Mucosa of descending colon (tissue), 3 donors: ENCODE measurements at regions not wholly inside any gene's neighbourhood (a gene's known extent, or its start where the extent isn't known, plus 50 kb on each side); places are given as distances from the start of the nearest gene placed in this dataset.
"Not testable (repeated sequence)": the region's sequence is repeated elsewhere in the genome, so short reads cannot be mapped to it uniquely, and the experiment has no call there.

Experiments used
- ATAC-seq: fragments of 200-7000 bp; cut with Tn5 transposase; one replicate; pipeline ENCODE4 v1.9.1; 2020; ENCODE audit warnings: mild to moderate bottlenecking, moderate library complexity
- DNase-seq, 3 donors: peaks; one replicate each; pipeline ENCODE4 v3.0.0-alpha.2; 2020
- H3K36me3 ChIP-seq: fragments of 200-600 bp; one replicate; pipeline ENCODE4 v1.8.0; 2021; ENCODE audit warnings: low read depth, mild to moderate bottlenecking
- H3K4me1 ChIP-seq: fragments of 200-600 bp; one replicate; pipeline ENCODE4 v1.8.0; 2021; ENCODE audit warnings: low read depth, mild to moderate bottlenecking
- H3K4me3 ChIP-seq: fragments of 200-600 bp; one replicate; pipeline ENCODE4 v1.8.0; 2021; ENCODE audit warnings: mild to moderate bottlenecking
- H3K9me3 ChIP-seq: fragments of 200-600 bp; one replicate; pipeline ENCODE4 v1.8.0; 2021; ENCODE audit warnings: mild to moderate bottlenecking
- intact Hi-C, 2 donors: fragments of 100-400 bp; cut with DNase I in 1 of 2; cut with micrococcal nuclease in 1 of 2; formaldehyde crosslinking; loops; one replicate each; pipeline versions ENCODE4 v1.11.0 to v1.11.1; 2022; cut with DNase I, micrococcal nuclease
- TF ChIP-seq, protein P1 (sequence below): fragments of 200-600 bp; IDR thresholded peaks from one replicate; pipeline ENCODE4 v1.8.0; 2022; ENCODE audit warnings: antibody characterized with exemption, mild to moderate bottlenecking
- donor health status: DM: no; HTN: no; CAD: no; lungs with moderate emphysema.
- donor health status: DM: no; HTN: no; CAD: no.
- donor health status: DM: no; HTN: yes; CAD: no.

- Histone ChIP-seq H3K4me3 (no peak overlapping the region), H3K36me3 (no peaks in the 10 kb centered on the region), H3K4me1 (no peaks in the 10 kb centered on the region), H3K9me3 (no peaks in the 10 kb centered on the region)
- TF ChIP-seq, protein P1, sequence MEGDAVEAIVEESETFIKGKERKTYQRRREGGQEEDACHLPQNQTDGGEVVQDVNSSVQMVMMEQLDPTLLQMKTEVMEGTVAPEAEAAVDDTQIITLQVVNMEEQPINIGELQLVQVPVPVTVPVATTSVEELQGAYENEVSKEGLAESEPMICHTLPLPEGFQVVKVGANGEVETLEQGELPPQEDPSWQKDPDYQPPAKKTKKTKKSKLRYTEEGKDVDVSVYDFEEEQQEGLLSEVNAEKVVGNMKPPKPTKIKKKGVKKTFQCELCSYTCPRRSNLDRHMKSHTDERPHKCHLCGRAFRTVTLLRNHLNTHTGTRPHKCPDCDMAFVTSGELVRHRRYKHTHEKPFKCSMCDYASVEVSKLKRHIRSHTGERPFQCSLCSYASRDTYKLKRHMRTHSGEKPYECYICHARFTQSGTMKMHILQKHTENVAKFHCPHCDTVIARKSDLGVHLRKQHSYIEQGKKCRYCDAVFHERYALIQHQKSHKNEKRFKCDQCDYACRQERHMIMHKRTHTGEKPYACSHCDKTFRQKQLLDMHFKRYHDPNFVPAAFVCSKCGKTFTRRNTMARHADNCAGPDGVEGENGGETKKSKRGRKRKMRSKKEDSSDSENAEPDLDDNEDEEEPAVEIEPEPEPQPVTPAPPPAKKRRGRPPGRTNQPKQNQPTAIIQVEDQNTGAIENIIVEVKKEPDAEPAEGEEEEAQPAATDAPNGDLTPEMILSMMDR, result no peak
- ATAC-seq (no peak), DNase-seq (no peak)
- intact Hi-C loops, result no loop called here
Observed at GRCh38 chr4:158410272-158410671, 111.4 kb upstream of the RXFP1 start.

DNA sequence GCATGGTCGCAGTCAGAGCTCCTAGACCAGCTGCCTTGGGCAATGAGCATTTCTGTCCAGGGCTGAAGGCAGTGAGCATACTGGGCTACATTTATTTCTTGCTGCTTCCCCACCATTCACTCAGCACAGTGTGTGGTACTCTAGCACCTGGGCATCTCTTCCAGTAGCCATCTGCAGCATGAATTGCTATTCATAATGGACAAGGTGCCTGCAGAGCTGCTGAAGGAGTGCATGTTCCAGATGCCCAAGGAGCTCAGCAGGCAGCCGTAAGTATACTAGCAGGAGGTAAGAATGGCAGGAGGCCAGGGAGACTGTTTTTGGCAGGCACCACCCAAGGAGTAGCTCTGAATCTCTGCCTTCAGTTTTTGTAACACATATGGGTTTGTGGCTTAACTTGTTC is 110.4 kb upstream of the RXFP1 start:
- DNase-seq (no peak), ATAC-seq (no peak)
- Histone ChIP-seq H3K4me3 (no peak overlapping the region), H3K4me1 (no peaks in the 10 kb centered on the region), H3K36me3 (no peaks in the 10 kb centered on the region), H3K9me3 (no peaks in the 10 kb centered on the region)
- TF ChIP-seq, protein P1, result no peak
- intact Hi-C loops, result no loop called here

GRCh38 chr4:158418679-158419078 is 103.0 kb upstream of the RXFP1 start:
- H3K4me1 ChIP-seq, H3K36me3 ChIP-seq, DNase-seq, H3K9me3 ChIP-seq, ATAC-seq, intact Hi-C loops, H3K4me3 ChIP-seq: not testable (repeated sequence)

DNA sequence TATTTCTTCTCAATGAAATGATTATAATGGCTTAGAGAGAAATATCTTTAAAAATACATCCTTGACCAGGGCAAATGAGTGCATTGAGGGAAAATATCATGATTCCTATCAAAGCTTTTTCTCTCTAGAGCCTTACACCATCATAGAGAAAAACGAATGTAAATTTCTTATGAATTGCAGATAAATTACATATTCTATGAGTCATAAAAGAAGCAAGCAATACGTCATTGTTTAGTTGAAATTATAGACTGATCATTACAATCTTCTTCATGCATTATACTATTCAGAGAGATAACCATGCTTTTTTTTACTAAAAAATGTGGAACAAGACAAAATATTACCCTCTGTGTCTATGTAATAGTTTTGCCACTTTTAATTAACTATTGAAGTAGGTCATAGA is 100.9 kb upstream of the RXFP1 start:
- Histone ChIP-seq H3K9me3 (no peaks in the 10 kb centered on the region), H3K36me3 (no peaks in the 10 kb centered on the region), H3K4me3 (no peak overlapping the region), H3K4me1 (no peaks in the 10 kb centered on the region)
- ATAC-seq (no peak), DNase-seq (no peak)
- TF ChIP-seq, protein P1, result no peak
- intact Hi-C loops, result no loop called here

GRCh38 chr4:158422546-158422945 is 99.1 kb upstream of the RXFP1 start:
- Histone ChIP-seq H3K9me3 (no peaks in the 10 kb centered on the region), H3K4me1 (no peaks in the 10 kb centered on the region), H3K36me3 (no peaks in the 10 kb centered on the region), H3K4me3 (no peak overlapping the region)
- intact Hi-C loops, result no loop called here
- ATAC-seq, result no peak
- DNase-seq, result no peak
- TF ChIP-seq, protein P1, result no peak

DNA sequence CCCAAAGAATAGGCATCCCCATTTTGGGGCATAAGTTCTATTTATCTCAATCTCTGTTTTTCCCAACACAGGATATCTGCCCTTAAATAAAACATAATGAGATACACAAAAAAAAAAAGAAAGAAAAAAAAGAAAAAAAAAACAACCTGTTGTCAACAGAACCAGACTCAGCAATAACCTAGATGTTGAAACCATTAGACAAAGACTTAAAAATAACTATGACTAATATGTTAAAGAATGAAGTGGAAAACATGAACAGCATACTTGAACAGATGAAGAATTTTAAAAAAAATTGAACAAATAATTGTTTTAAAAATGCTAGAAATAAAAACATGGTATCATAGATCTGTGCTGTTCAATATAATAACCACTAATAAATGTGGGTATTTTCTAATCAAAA is 93.4 kb upstream of the RXFP1 start:
- Histone ChIP-seq H3K9me3 (no peaks in the 10 kb centered on the region), H3K36me3 (no peaks in the 10 kb centered on the region), H3K4me3 (no peak overlapping the region), H3K4me1 (no peaks in the 10 kb centered on the region)
- no peak for ATAC-seq
- DNase-seq, result no peak
- TF ChIP-seq, protein P1, result no peak
- intact Hi-C loops, result no loop called here
